ENCODE measurements at regions not wholly inside any gene's neighbourhood (a gene's known extent, or its start where the extent isn't known, plus 50 kb on each side); places are given as distances from the start of the nearest gene placed in this dataset.

DNA sequence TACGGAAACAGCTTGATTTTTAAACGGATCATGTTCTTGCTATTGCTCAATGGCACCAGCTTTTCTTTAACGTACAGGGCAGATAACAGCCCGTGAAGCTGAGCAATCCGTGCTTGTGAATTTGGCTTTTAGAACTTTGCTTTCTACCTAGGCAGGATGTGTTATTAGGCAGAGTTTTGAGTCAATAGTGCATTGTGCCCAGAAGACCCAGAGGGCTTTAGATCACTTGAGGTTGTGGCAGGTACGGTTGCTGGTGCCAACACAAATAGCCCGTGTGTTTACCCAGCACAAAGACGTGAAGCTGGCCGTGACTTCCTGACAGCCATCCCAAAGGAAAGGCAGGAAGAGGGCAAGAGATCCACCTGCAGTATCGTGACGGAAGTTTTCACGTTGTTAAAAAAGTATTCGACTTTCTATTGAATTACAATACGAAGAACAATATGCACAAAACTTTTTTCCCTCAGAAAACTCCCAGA, 117.4 kb upstream of the FRMD1 start:
- H3K4me2 ChIP-seq (ENCODE audit: insufficient read depth, low read length) = no peak overlapping the region
- H3K27me3 ChIP-seq (ENCODE audit: control insufficient read depth in 2 of 2, insufficient read depth in 2 of 2, low read length in 2 of 2) = peaks cover 48 to 91% of the 10 kb centered on the region in 2 experiments
- intact Hi-C loops (cut with micrococcal nuclease) (loop anchor here (10.0 kb wide), 1 partner anchor 688 kb away; no protein-coding TSS in a partner anchor), in situ Hi-C loops (cut with MboI) (no loop called here)
- no peaks in the 10 kb centered on the region for H3K9me3 ChIP-seq (replicated peaks; ENCODE audit: control insufficient read depth, insufficient read depth, low read depth, low read length)
- H2AFZ ChIP-seq (ENCODE audit: low read depth, low read length) = no peak overlapping the region
- CTCF ChIA-PET (ENCODE audit: low intra/inter-chr PET ratio) = no interaction called here
- H3K36me3 ChIP-seq (ENCODE audit: control insufficient read depth, insufficient read depth, low read length) = no peaks in the 10 kb centered on the region
- DNase-seq (ENCODE audit: extremely low read depth in 1 of 4, low spot score in 3 of 4) = no peak
- H3K4me1 ChIP-seq (replicated peaks in 1 of 2; ENCODE audit: control insufficient read depth in 2 of 2, insufficient read depth in 2 of 2, low read length in 2 of 2) = peaks cover 0 to 7% of the 10 kb centered on the region in 2 experiments; a peak in 1 of 5 replicates
- no peaks in the 10 kb centered on the region for H3K79me2 ChIP-seq (ENCODE audit: control insufficient read depth, insufficient read depth, low read length)
- FAIRE-seq = no peak
- POLR2A ChIA-PET = no interaction called here
- H3K9me1 ChIP-seq (ENCODE audit: control insufficient read depth, insufficient read depth, low read length) = no peaks in the 10 kb centered on the region
- no TSS peak for BruUV-seq (replicated peaks)
- H3K27ac ChIP-seq (ENCODE audit: extremely low read depth, low read depth, low read length) = no peak overlapping the region
- WGBS (ENCODE audit: insufficient coverage, low coverage, missing lambda C conversion rate) = under 1% methylated on average over 14 of the region's 14 CpGs
- ATAC-seq = no peak
- H3K9ac ChIP-seq (ENCODE audit: insufficient read depth in 1 of 2, low read depth in 2 of 2, low read length in 2 of 2) = no peak overlapping the region
- TF ChIP-seq SLC30A9 (CRISPR knock-in tag; IDR thresholded peaks at IDR 0.05) (no peak), MYC (IDR thresholded peaks at IDR 0.05; ENCODE audit: low read depth, low read length) (no peak), MYC (CRISPR knock-in tag; IDR thresholded peaks at IDR 0.05; ENCODE audit: borderline replicate concordance, low read depth) (no peak), ZBED1 (IDR thresholded peaks at IDR 0.05) (no peak)
- TF ChIP-seq, protein P1, sequence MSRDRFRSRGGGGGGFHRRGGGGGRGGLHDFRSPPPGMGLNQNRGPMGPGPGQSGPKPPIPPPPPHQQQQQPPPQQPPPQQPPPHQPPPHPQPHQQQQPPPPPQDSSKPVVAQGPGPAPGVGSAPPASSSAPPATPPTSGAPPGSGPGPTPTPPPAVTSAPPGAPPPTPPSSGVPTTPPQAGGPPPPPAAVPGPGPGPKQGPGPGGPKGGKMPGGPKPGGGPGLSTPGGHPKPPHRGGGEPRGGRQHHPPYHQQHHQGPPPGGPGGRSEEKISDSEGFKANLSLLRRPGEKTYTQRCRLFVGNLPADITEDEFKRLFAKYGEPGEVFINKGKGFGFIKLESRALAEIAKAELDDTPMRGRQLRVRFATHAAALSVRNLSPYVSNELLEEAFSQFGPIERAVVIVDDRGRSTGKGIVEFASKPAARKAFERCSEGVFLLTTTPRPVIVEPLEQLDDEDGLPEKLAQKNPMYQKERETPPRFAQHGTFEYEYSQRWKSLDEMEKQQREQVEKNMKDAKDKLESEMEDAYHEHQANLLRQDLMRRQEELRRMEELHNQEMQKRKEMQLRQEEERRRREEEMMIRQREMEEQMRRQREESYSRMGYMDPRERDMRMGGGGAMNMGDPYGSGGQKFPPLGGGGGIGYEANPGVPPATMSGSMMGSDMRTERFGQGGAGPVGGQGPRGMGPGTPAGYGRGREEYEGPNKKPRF (IDR thresholded peaks at IDR 0.05; ENCODE audit: low read depth, low read length) = no peak
- TF ChIP-seq, protein P2, sequence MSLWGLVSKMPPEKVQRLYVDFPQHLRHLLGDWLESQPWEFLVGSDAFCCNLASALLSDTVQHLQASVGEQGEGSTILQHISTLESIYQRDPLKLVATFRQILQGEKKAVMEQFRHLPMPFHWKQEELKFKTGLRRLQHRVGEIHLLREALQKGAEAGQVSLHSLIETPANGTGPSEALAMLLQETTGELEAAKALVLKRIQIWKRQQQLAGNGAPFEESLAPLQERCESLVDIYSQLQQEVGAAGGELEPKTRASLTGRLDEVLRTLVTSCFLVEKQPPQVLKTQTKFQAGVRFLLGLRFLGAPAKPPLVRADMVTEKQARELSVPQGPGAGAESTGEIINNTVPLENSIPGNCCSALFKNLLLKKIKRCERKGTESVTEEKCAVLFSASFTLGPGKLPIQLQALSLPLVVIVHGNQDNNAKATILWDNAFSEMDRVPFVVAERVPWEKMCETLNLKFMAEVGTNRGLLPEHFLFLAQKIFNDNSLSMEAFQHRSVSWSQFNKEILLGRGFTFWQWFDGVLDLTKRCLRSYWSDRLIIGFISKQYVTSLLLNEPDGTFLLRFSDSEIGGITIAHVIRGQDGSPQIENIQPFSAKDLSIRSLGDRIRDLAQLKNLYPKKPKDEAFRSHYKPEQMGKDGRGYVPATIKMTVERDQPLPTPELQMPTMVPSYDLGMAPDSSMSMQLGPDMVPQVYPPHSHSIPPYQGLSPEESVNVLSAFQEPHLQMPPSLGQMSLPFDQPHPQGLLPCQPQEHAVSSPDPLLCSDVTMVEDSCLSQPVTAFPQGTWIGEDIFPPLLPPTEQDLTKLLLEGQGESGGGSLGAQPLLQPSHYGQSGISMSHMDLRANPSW (CRISPR knock-in tag; IDR thresholded peaks at IDR 0.05) = no peak
- no peak overlapping the region for H3K4me3 ChIP-seq
- H4K20me1 ChIP-seq (replicated peaks; ENCODE audit: control insufficient read depth, insufficient read depth, low read length) = peaks cover 10% of the 10 kb centered on the region
